Panc1 (cell line): ENCODE measurements at regions not wholly inside any gene's neighbourhood (a gene's known extent, or its start where the extent isn't known, plus 50 kb on each side); places are given as distances from the start of the nearest gene placed in this dataset.

Experiments
- ATAC-seq: fragments of 200-7000 bp; cut with Tn5 transposase; 2 replicates; pipeline ENCODE4 v1.9.1; 2020; ENCODE audit warnings: mild to moderate bottlenecking, moderate library complexity
- BruUV-seq: library from RNA; stranded (reverse); fragments of 400-500 nt; replicated peaks from 2 replicates; lab custom pipeline; 2021; lab: Mats Ljungman, UMichigan
- CTCF ChIA-PET: fragments of 300-600 bp; sonication (Branson Sonifier 250); formaldehyde crosslinking; loops from one replicate; lab custom pipeline; 2022; ENCODE audit warnings: antibody characterized with exemption; lab: Charles Lee
- POLR2A ChIA-PET: fragments of 300-600 bp; sonication (Branson Sonifier 250); formaldehyde crosslinking; loops from one replicate; lab custom pipeline; 2022; ENCODE audit warnings: antibody characterized with exemption; lab: Charles Lee
- DNase-seq: peaks from one replicate; pipeline ENCODE4 v3.0.0-alpha.2; 2010; ENCODE audit warnings: low read depth, low spot score
- H3K27ac ChIP-seq: 2 replicates; pipeline ENCODE4 v1.5.1; 2011; ENCODE audit warnings: mild to moderate bottlenecking, low read length, inconsistent platforms
- H3K27me3 ChIP-seq: fragments of 200-500 bp; sonication (Bioruptor generic); 2 replicates; pipeline ENCODE4 v1.6.0; 2014; ENCODE audit warnings: low read length, inconsistent platforms; ENCODE audit not compliant: control insufficient read depth, insufficient read depth
- H3K36me3 ChIP-seq: fragments of 200-500 bp; sonication (Bioruptor generic); 2 replicates; pipeline ENCODE4 v1.5.1; 2014; ENCODE audit warnings: inconsistent platforms, mild to moderate bottlenecking, low read length, moderate library complexity; ENCODE audit not compliant: control insufficient read depth, insufficient read depth
- H3K4me1 ChIP-seq: 2 replicates; pipeline ENCODE4 v1.5.1; 2011; ENCODE audit warnings: inconsistent platforms, mild to moderate bottlenecking, low read length, moderate library complexity; ENCODE audit not compliant: control insufficient read depth, insufficient read depth
- H3K4me3 ChIP-seq, 2 experiments: 2 replicates each; pipeline ENCODE4 v1.5.1; 2011 to 2012; ENCODE audit warnings: low read depth in 2 of 2, low read length in 2 of 2, mild to moderate bottlenecking in 2 of 2, inconsistent platforms in 1 of 2, moderate library complexity in 1 of 2
- H3K9me3 ChIP-seq: fragments of 200-500 bp; sonication (Bioruptor generic); 2 replicates; pipeline ENCODE4 v1.5.1; 2014; ENCODE audit warnings: low read depth, mild to moderate bottlenecking, inconsistent platforms, low read length, moderate library complexity; ENCODE audit not compliant: control insufficient read depth, insufficient read depth
- CTCF ChIP-seq: fragments of 450-650 bp; IDR thresholded peaks from 2 replicates; pipeline ENCODE4 v1.5.1; 2017; ENCODE audit warnings: mild to moderate bottlenecking
- POLR2AphosphoS5 ChIP-seq: IDR thresholded peaks from 2 replicates; pipeline ENCODE4 v1.6.1; 2012; ENCODE audit warnings: mild to moderate bottlenecking, low read depth, low read length, moderate library complexity
- SIN3A ChIP-seq: IDR thresholded peaks from 2 replicates; pipeline ENCODE4 v1.6.1; 2012; ENCODE audit warnings: low read depth, mild to moderate bottlenecking, low read length, moderate library complexity, borderline replicate concordance; ENCODE audit not compliant: insufficient read depth
- TCF7L2 ChIP-seq: IDR thresholded peaks from 2 replicates; pipeline ENCODE4 v1.6.1; 2011; ENCODE audit warnings: mild to moderate bottlenecking, low read depth, low read length, inconsistent platforms
- in situ Hi-C: cut with HindIII; loops from 2 replicates; pipeline ENCODE4 v1.10.0; 2016; ENCODE audit warnings: low sequenced_read_pairs, low pct_unique_long_range_greater_than_20kb
- intact Hi-C: fragments of 100-400 bp; cut with micrococcal nuclease; formaldehyde crosslinking; loops from one replicate; pipeline ENCODE4 v1.10.0; 2022; ENCODE audit not compliant: unreplicated experiment
- TF ChIP-seq, protein P1 (sequence below), 2 experiments: IDR thresholded peaks; 2 replicates each; pipeline ENCODE4 v1.6.1; 2011 to 2012; ENCODE audit warnings: low read depth in 2 of 2, control low read depth in 1 of 2, low read length in 1 of 2, mild to moderate bottlenecking in 1 of 2, moderate library complexity in 1 of 2; ENCODE audit not compliant: insufficient read depth in 1 of 2

DNA sequence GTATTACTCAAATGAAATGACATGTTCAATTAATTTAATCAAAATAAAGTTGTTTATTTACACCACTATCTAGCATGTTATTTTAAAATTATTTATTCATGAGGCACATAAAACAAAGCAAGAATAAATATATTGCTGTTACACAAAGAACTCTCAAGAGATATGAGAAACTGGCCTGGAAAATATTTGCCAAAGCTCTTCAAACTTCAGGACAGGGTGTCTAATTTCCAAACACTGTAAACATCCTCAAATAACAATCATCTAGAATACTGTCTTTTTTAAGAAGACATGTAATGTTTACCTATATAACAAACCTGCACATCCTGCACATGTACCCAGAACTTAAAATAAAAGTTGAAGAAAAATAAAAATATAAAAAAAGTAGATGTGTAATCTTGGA, 876.6 kb downstream of the TUSC7 start:
- Histone ChIP-seq H3K4me3 (no peak overlapping the region), H3K9me3 (no peaks in the 10 kb centered on the region), H3K27ac (no peak overlapping the region), H3K27me3 (no peaks in the 10 kb centered on the region), H3K36me3 (no peaks in the 10 kb centered on the region), H3K4me1 (no peaks in the 10 kb centered on the region)
- intact Hi-C loops (no loop called here), in situ Hi-C loops (no loop called here)
- TF ChIP-seq SIN3A, result no peak
- no peak for TF ChIP-seq TCF7L2
- no peak for TF ChIP-seq CTCF
- TF ChIP-seq POLR2AphosphoS5, result no peak
- TF ChIP-seq, protein P1, sequence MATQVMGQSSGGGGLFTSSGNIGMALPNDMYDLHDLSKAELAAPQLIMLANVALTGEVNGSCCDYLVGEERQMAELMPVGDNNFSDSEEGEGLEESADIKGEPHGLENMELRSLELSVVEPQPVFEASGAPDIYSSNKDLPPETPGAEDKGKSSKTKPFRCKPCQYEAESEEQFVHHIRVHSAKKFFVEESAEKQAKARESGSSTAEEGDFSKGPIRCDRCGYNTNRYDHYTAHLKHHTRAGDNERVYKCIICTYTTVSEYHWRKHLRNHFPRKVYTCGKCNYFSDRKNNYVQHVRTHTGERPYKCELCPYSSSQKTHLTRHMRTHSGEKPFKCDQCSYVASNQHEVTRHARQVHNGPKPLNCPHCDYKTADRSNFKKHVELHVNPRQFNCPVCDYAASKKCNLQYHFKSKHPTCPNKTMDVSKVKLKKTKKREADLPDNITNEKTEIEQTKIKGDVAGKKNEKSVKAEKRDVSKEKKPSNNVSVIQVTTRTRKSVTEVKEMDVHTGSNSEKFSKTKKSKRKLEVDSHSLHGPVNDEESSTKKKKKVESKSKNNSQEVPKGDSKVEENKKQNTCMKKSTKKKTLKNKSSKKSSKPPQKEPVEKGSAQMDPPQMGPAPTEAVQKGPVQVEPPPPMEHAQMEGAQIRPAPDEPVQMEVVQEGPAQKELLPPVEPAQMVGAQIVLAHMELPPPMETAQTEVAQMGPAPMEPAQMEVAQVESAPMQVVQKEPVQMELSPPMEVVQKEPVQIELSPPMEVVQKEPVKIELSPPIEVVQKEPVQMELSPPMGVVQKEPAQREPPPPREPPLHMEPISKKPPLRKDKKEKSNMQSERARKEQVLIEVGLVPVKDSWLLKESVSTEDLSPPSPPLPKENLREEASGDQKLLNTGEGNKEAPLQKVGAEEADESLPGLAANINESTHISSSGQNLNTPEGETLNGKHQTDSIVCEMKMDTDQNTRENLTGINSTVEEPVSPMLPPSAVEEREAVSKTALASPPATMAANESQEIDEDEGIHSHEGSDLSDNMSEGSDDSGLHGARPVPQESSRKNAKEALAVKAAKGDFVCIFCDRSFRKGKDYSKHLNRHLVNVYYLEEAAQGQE (IDR thresholded peaks at IDR 0.05; ENCODE audit: insufficient read depth in 1 of 2, low read depth in 2 of 2, low read length in 1 of 2), result no peak
- ChIA-PET CTCF (no interaction called here), POLR2A (no interaction called here)
- ATAC-seq (no peak), DNase-seq (no peak)
- no TSS peak for BruUV-seq

- intact Hi-C loops, result no loop called here
- ChIA-PET CTCF (no interaction called here), POLR2A (no interaction called here)
- no peaks in the 10 kb centered on the region for H3K36me3 ChIP-seq
- no peaks in the 10 kb centered on the region for H3K9me3 ChIP-seq
- no peaks in the 10 kb centered on the region for H3K27me3 ChIP-seq
- H3K4me1 ChIP-seq, result no peaks in the 10 kb centered on the region
- no TSS peak for BruUV-seq
- no peak overlapping the region for H3K27ac ChIP-seq
- no peak overlapping the region for H3K4me3 ChIP-seq
- no peak for ATAC-seq
- in situ Hi-C loops, result no loop called here
- no peak for DNase-seq
- TF ChIP-seq, protein P1 (IDR thresholded peaks at IDR 0.05; ENCODE audit: insufficient read depth in 1 of 2, low read depth in 2 of 2, low read length in 1 of 2), result no peak
- TF ChIP-seq POLR2AphosphoS5 (no peak), CTCF (no peak), TCF7L2 (no peak)
Measured at GRCh38 chr3:117587416-117587815, 877.8 kb downstream of the TUSC7 start.
